SK-N-SH (cell line): ENCODE measurements at regions not wholly inside any gene's neighbourhood (a gene's known extent, or its start where the extent isn't known, plus 50 kb on each side); places are given as distances from the start of the nearest gene placed in this dataset.

Source experiments
- CTCF ChIA-PET: fragments of 300-600, 350-600 bp; formaldehyde crosslinking; extraction: SDS; loops from one replicate; lab custom pipeline; 2021; lab: Yijun Ruan, JAX
- POLR2A ChIA-PET: fragments of 350-600 bp; sonication (Branson Sonifier 250); formaldehyde crosslinking; extraction: SDS; loops from one replicate; lab custom pipeline; 2020; ENCODE audit warnings: antibody characterized with exemption, inconsistent platforms; lab: Yijun Ruan, JAX
- DNase-seq: peaks from one replicate; pipeline ENCODE4 v3.0.0; 2012
- H2AFZ ChIP-seq: fragments of 200-600 bp; sonication (generic); 2 replicates; pipeline ENCODE4 v1.8.1; 2016; ENCODE audit warnings: antibody characterized with exemption, mild to moderate bottlenecking, low read depth
- H3F3A ChIP-seq: fragments of 200-600 bp; sonication (generic); replicated peaks from 2 replicates; pipeline ENCODE3; 2016; ENCODE audit warnings: antibody characterized with exemption, mild to moderate bottlenecking; ENCODE audit not compliant: insufficient read depth
- H3K27ac ChIP-seq, 2 experiments: fragments of 200-500 bp in 1 of 2; fragments of 200-600 bp in 1 of 2; sonication (Bioruptor generic) in 1 of 2; sonication (generic), shearing (Covaris generic) in 1 of 2; 2 replicates each; pipeline versions ENCODE4 v1.5.1 to v1.6.1; 2014 to 2016; ENCODE audit warnings: low read depth in 2 of 2, inconsistent platforms in 1 of 2, low read length in 1 of 2, mild to moderate bottlenecking in 1 of 2, mixed read lengths in 1 of 2
- H3K27me3 ChIP-seq: fragments of 200-600 bp; sonication (generic), shearing (Covaris generic); 2 replicates; pipeline ENCODE4 v1.6.1; 2016; ENCODE audit warnings: mixed run types; ENCODE audit not compliant: insufficient read depth
- H3K36me3 ChIP-seq, 2 experiments: fragments of 200-500 bp in 1 of 2; fragments of 200-600 bp in 1 of 2; sonication (Bioruptor generic) in 1 of 2; sonication (generic) in 1 of 2; replicated peaks in 1 of 2; 2 replicates each; pipeline versions ENCODE3 to v1.5.1; 2014 to 2016; ENCODE audit warnings: low read length in 1 of 2, mild to moderate bottlenecking in 1 of 2; ENCODE audit not compliant: insufficient read depth in 2 of 2, control insufficient read depth in 1 of 2
- H3K4me1 ChIP-seq, 2 experiments: fragments of 200-500 bp in 1 of 2; fragments of 200-600 bp in 1 of 2; sonication (Bioruptor generic) in 1 of 2; sonication (generic), shearing (Covaris generic) in 1 of 2; 2 replicates each; pipeline versions ENCODE4 v1.5.1 to v1.6.1; 2014 to 2016; ENCODE audit warnings: low read depth in 1 of 2, low read length in 1 of 2, mixed run types in 1 of 2; ENCODE audit not compliant: insufficient read depth in 2 of 2, control insufficient read depth in 1 of 2
- H3K4me2 ChIP-seq: fragments of 200-600 bp; sonication (generic), shearing (Covaris generic); 2 replicates; pipeline ENCODE4 v1.6.1; 2017; ENCODE audit warnings: mixed run types
- H3K4me3 ChIP-seq, 2 experiments: fragments of 200-500 bp in 1 of 2; fragments of 200-600 bp in 1 of 2; sonication (Bioruptor generic) in 1 of 2; sonication (generic), shearing (Covaris generic) in 1 of 2; 2 replicates each; pipeline versions ENCODE4 v1.5.1 to v1.8.1; 2014 to 2016; ENCODE audit warnings: low read depth in 2 of 2, inconsistent platforms in 1 of 2, low read length in 1 of 2, mild to moderate bottlenecking in 1 of 2, mixed read lengths in 1 of 2, moderate library complexity in 1 of 2
- H3K79me2 ChIP-seq: fragments of 200-600 bp; sonication (generic); 2 replicates; pipeline ENCODE4 v1.8.1; 2017; ENCODE audit warnings: mild to moderate bottlenecking; ENCODE audit not compliant: insufficient read depth
- H3K9ac ChIP-seq: fragments of 200-600 bp; sonication (generic); 2 replicates; pipeline ENCODE4 v1.6.1; 2017; ENCODE audit warnings: mixed run types
- H3K9me2 ChIP-seq: fragments of 200-600 bp; sonication (generic); 2 replicates; pipeline ENCODE4 v1.6.1; 2017; ENCODE audit warnings: mixed run types
- H3K9me3 ChIP-seq: fragments of 200-600 bp; sonication (generic); 2 replicates; pipeline ENCODE4 v1.6.1; 2017; ENCODE audit warnings: mixed run types, mild to moderate bottlenecking, moderate library complexity
- H4K20me1 ChIP-seq: fragments of 200-600 bp; sonication (generic); 2 replicates; pipeline ENCODE4 v1.6.1; 2017; ENCODE audit warnings: mild to moderate bottlenecking, mixed run types; ENCODE audit not compliant: insufficient read depth
- JUND ChIP-seq: IDR thresholded peaks from 2 replicates; pipeline ENCODE4 v1.4.0; 2012
- MXI1 ChIP-seq: IDR thresholded peaks from 2 replicates; pipeline ENCODE4 v1.6.1; 2012; ENCODE audit warnings: mild to moderate bottlenecking, low read depth, low read length, improper control_type of control experiment
- NFIC ChIP-seq: IDR thresholded peaks from 2 replicates; pipeline ENCODE4 v1.4.0; 2012; ENCODE audit warnings: borderline replicate concordance
- NRF1 ChIP-seq: IDR thresholded peaks from 2 replicates; pipeline ENCODE4 v1.6.1; 2012; ENCODE audit warnings: low read depth, mild to moderate bottlenecking, low read length
- RFX5 ChIP-seq: IDR thresholded peaks from 2 replicates; pipeline ENCODE4 v1.6.1; 2012; ENCODE audit warnings: mild to moderate bottlenecking, improper control_type of control experiment, low read length
- SIN3A ChIP-seq: IDR thresholded peaks from 2 replicates; pipeline ENCODE4 v1.6.1; 2012; ENCODE audit warnings: low read depth, mild to moderate bottlenecking, low read length, moderate library complexity, borderline replicate concordance
- SMC3 ChIP-seq: IDR thresholded peaks from 2 replicates; pipeline ENCODE4 v1.6.1; 2012; ENCODE audit warnings: low read depth, low read length, improper control_type of control experiment
- USF1 ChIP-seq: IDR thresholded peaks from 2 replicates; pipeline ENCODE4 v1.4.0; 2012; ENCODE audit warnings: low read depth, borderline replicate concordance
- YY1 ChIP-seq: IDR thresholded peaks from 2 replicates; pipeline ENCODE4 v1.4.0; 2012; ENCODE audit warnings: low read depth, mild to moderate bottlenecking
- WGBS: methylation state at CpG from one replicate; pipeline ENCODE4 v1.1.6; 2017; ENCODE audit warnings: low lambda C conversion rate; 5-methylcytosine and 5-hydroxymethylcytosine counted together
- TF ChIP-seq, protein P1 (sequence below): fragments of 200-600 bp; sonication (generic); IDR thresholded peaks from 2 replicates; pipeline ENCODE4 v1.6.1; 2017; ENCODE audit warnings: antibody characterized with exemption, mild to moderate bottlenecking, moderate library complexity
- TF ChIP-seq, protein P2 (sequence below): IDR thresholded peaks from 2 replicates; pipeline ENCODE4; 2012

DNA sequence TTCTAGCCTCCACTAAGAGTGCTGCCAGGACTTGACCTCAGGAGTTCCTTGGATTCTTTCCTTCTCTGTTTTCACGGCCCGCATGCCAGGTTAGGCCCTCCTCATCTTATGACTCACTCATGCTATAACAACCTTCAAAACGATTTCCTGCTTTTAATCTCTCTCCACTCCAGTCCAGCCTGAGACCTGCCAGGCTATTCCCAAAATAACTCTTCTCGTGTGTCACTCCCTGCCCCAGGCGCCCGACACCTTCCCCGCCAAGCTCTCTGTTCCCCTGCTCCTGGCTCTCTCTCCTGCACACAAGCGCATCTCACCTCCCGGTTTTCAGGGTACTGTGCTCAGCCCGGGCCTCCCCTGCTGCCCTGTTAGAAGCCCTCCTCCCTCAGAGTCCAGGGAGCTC is 64.1 kb upstream of the RPS6KA2 start (continued):
- TF ChIP-seq, protein P1, sequence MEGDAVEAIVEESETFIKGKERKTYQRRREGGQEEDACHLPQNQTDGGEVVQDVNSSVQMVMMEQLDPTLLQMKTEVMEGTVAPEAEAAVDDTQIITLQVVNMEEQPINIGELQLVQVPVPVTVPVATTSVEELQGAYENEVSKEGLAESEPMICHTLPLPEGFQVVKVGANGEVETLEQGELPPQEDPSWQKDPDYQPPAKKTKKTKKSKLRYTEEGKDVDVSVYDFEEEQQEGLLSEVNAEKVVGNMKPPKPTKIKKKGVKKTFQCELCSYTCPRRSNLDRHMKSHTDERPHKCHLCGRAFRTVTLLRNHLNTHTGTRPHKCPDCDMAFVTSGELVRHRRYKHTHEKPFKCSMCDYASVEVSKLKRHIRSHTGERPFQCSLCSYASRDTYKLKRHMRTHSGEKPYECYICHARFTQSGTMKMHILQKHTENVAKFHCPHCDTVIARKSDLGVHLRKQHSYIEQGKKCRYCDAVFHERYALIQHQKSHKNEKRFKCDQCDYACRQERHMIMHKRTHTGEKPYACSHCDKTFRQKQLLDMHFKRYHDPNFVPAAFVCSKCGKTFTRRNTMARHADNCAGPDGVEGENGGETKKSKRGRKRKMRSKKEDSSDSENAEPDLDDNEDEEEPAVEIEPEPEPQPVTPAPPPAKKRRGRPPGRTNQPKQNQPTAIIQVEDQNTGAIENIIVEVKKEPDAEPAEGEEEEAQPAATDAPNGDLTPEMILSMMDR, result no peak
- TF ChIP-seq NRF1, result no peak
- TF ChIP-seq USF1, result no peak
- TF ChIP-seq JUND, result peak; percentile 50; the same call in 1 of the 2 replicates
- TF ChIP-seq, protein P2, sequence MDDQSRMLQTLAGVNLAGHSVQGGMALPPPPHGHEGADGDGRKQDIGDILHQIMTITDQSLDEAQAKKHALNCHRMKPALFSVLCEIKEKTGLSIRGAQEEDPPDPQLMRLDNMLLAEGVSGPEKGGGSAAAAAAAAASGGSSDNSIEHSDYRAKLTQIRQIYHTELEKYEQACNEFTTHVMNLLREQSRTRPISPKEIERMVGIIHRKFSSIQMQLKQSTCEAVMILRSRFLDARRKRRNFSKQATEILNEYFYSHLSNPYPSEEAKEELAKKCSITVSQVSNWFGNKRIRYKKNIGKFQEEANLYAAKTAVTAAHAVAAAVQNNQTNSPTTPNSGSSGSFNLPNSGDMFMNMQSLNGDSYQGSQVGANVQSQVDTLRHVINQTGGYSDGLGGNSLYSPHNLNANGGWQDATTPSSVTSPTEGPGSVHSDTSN, result 0 out of 2 replicates have a peak, but pooled peaks have one; percentile 10
- TF ChIP-seq MXI1, result no peak
- TF ChIP-seq SIN3A, result no peak

DNA sequence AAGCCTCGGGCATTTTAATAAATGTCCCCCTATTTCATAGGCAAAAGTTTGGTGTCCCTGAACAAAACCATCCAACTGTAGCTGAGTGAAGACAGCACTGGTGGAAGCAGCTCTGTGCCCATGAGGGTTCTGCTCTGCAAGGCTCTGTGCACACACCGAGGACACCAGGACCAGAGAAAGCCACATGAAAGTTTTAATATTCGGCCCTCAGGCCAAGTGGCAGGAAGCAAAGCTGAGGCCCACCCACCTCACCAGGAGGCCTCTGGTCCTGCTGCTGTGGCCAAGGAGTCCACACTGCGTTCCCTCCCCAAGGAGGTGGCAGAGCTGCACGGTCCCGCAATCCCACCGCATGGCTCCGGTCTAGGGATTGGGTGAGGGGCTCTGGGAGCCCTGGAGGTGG is 62.6 kb upstream of the RPS6KA2 start:
- no peak for DNase-seq
- 89% methylated on average over 8 of the region's 8 CpGs for WGBS
- Histone ChIP-seq H2AFZ (no peak overlapping the region), H3K79me2 (no peaks in the 10 kb centered on the region), H3K4me3 (no peak overlapping the region), H3K4me1 (peaks cover 6 to 7% of the 10 kb centered on the region in 2 experiments; a peak in 3 of 4 replicates), H3K9me2 (no peaks in the 10 kb centered on the region), H3K36me3 (no peaks in the 10 kb centered on the region), H3K27ac (no peak overlapping the region), H3K27me3 (no peaks in the 10 kb centered on the region), H3K4me2 (no peak overlapping the region), H3F3A (peaks cover 5% of the 10 kb centered on the region), H3K9ac (no peak overlapping the region), H3K9me3 (no peaks in the 10 kb centered on the region), H4K20me1 (no peaks in the 10 kb centered on the region)
- TF ChIP-seq SMC3 (no peak), RFX5 (no peak), YY1 (no peak), NFIC (no peak)
- TF ChIP-seq, protein P1, result no peak
- POLR2A ChIA-PET, result no interaction called here
- CTCF ChIA-PET, result interaction anchor here (0.6 to 1.4 kb wide), 2 partner anchors 68 to 348 kb away, joined by 3 read pairs; no protein-coding TSS in a partner anchor
